Activated CD4-positive, alpha-beta T cell treated with anti-CD3 and anti-CD28 coated beads, Interleukin-10, Interleukin-2, amounts not matched to agents 100 ng/mL and 50 ng/mL, durations not matched to agents 16 hours and 8 hours (primary cell): ENCODE measurements at regions not wholly inside any gene's neighbourhood (a gene's known extent, or its start where the extent isn't known, plus 50 kb on each side); places are given as distances from the start of the nearest gene placed in this dataset.
"Not testable (repeated sequence)": the region's sequence is repeated elsewhere in the genome, so short reads cannot be mapped to it uniquely, and the experiment has no call there.

Experiments used
- DNase-seq: peaks from one replicate; pipeline ENCODE4 v3.0.0-alpha.2; 2020

DNA sequence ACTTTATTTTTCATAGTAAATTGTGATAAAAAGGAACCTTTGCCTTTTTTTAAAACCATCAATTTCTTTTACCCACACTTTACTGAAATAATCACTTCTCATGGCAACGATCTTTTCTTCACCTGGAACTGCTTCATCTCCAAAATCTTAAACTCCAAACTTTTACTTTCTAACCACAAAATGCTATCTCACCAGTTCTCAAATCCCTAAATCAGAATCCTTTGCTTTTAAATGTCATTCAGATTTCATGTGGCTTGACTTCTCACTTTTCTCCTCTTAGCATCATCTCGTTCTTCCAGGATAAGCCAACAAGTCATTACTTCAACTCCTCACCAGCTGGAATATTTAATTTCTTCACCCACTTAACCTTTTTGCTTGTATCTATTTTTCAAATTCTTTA is 284.3 kb upstream of the RASGEF1B start:
- DNase-seq = no peak

GRCh38 chr4:81754169-81754568 is 282.5 kb upstream of the RASGEF1B start:
- no peak for DNase-seq

DNA sequence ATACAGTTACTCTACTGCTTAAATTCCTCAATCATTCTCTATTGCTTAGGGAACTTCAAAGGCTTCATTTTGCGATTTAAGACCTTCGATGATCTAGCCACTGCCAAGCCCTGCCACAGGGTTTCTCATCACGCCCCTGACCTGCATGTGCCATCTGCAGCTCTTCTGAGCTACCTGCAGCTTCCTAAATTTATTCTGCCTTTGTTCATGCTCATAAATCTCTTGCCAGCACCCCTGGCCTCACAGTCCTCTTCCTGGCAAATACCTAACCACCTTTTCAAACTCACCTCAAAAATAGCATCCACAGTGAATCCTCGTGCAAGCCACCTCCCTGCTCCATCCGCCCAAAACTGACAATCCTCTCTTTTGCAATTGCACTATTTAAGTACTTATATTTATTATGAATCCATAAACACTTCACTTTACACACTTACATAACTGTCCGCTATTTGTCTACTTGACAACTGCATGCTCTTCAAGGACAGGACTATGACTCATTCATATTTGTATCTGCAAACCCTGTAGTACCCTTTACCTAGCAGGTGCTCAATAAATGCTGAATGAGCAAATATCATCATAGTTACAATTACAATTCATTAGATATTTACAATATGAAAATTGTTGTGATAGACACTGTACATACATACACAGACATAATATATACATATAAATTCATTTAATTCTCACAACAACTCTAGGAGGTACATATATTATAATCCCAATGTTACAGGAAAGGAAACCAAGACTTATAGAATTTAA is 280.0 kb upstream of the RASGEF1B start:
- DNase-seq = no peak

- DNase-seq = no peak
Measured at GRCh38 chr4:81747242-81747930, 275.7 kb upstream of the RASGEF1B start.

GRCh38 chr4:81746773-81747172 is 275.1 kb upstream of the RASGEF1B start:
- no peak for DNase-seq

GRCh38 chr4:81746071-81746470 is 274.4 kb upstream of the RASGEF1B start:
- no peak for DNase-seq

DNA sequence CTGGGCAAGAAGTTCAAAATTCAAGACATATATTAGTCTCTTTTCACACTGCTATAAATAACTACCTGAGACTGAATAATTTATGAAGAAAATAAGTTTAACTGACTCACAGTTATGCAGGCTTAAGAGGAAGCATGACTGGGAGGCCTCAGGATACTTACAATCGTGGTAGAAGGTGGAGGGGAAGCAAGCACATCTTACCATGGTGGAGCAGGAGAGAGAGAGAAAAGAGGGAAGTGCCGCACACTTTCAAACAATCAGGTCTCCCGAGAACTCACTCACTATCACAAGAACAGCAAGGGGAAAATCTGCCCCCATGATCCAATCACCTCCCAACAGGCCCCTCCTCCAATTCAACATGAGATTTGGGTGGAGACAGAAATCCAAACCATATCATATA is 273.3 kb upstream of the RASGEF1B start:
- DNase-seq = no peak

GRCh38 chr4:81743731-81744435 is 272.2 kb upstream of the RASGEF1B start:
- DNase-seq = no peak

GRCh38 chr4:81740487-81740886 is 268.8 kb upstream of the RASGEF1B start:
- DNase-seq = no peak

GRCh38 chr4:81738891-81739290 is 267.2 kb upstream of the RASGEF1B start:
- no peak for DNase-seq

DNA sequence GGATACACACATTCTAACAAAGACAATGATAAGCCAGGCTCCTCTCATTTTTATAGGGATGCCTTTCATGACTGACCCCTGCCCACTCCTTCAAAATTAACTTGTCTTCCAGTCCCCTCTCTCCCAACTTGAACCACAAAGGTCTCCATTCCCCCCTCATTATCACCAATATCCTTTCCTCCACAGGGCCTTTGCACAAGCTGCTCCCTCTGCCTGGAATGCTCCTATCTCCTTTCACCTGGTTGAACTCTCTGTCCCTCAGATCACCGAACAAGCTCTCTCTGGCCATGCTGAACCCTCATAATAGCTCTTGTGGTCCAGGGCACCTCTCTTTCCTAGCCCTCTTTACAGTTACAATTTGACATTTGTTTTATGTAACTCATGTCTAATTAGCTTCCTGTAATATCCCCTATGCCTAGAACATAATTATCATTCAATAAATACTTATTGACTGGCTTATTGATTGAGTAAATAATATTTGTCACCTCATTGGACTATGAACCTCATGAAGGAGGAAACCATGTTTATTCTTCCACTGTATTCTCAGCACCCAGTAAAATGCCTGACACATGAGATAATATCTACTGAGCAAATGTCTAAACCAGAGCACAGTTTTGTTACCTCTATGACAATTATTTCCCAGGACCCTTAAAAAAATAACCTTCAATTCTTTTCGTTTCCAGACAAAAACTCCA is 266.3 kb upstream of the RASGEF1B start:
- no peak for DNase-seq

GRCh38 chr4:81736324-81736723 is 264.6 kb upstream of the RASGEF1B start:
- no peak for DNase-seq

DNA sequence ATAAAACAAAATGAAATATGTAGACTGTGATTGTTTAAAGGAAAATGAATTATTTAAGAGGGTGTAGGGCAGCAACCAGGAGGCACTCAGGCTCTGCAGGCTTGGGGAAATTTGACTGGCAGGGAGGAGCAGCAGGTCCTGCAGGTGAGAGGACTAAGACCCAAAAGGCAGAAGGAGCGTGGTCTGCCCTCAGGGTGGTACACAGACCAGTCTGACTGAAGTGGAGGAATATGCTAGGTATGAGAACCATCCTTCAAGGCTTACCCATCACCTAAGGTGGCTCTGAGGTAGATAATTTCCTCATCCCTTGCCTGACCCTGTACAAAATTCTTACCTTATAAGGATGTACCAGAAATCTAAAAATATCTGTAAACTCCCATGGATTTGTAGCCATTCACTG is 261.3 kb upstream of the RASGEF1B start:
- DNase-seq = no peak

DNA sequence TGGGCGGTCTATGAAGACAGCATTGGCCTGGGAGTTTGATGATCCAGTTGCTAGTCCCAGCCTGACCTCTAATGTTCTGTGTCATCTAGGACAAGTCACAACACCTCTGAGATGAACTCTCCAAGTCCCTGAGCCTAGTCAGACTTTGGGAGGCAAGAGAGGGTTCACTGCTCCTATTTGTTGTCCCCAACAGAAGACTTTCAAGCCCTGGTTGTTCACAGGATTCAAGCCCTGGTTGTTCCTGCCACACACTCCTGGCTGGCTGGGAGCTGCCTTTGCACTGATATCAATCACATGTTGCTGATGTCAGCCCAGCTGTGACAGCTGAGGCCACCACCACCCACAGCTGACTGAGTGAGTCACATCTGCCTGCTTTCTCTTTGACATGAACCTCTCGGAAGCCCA is 253.2 kb upstream of the RASGEF1B start:
- DNase-seq = peak; percentile 78

DNA sequence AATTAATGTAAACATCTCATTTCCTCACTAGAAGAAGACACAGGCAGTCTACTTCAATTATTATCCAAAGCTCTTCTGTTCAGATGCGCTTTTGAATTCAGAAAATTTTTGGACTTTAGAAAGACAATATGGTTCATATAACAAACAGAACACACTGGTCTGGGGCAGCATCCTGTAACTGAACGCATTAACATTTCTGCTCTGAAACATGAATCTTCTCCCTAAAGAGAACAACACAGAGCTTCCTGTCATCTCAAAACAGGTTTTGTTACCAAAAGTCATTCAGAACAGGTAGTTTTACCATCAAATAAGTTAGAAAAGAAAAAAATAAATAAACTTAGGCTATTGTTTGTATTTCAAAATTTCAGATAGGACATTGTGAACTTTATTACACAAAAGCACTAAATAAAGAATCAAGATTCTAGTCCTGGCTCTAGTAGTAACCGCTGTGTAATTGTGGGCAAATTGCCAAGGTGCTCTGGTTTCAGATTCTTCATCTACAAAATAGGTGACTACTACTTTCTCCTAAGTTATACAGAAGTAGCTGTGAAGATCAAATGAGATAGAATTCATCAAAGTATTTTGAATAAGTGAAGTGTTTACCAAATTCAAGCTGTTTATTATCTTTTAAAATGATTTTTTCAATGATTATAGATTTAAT is 252.3 kb upstream of the RASGEF1B start:
- no peak for DNase-seq

DNA sequence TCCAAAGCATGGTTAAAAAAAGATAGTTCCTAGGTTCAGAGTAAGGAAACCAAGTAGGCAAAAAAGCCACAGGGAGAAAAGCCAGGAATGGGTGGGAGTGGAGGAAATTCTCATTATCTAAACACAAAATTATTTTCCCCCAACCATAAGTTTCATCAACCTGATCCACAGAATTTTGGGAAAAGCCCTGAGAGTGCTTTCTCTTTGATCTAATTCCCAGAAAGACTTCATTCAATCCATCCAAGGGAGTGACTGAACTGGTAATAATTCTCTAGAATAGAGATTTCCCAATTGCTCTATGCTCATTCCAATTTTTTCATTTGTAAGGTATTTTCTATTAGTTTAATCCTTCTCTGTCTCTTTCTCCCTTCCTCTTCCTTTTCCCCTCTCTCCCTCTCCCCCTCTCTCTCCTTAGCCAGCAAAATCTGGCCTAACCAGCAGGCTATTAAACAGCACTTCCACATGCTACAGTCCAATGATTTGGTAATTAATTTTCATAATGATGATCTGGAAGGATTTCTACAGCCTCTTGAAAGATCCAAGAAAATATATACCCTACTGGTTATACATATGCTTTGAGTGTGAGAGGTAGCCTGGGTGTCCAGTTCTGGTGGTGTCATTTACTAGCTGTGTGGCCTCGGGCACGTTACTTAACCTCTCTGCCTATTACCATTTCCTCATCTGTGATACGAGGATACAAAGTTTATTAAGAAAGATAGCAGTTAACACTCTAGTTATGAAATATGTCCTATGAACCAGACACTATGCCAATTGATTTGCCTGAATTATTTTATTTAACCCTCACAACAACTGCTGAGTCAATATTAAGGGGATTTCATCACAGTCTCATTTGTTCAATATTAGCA is 251.5 kb upstream of the RASGEF1B start:
- no peak for DNase-seq

GRCh38 chr4:81722290-81722851 is 250.7 kb upstream of the RASGEF1B start:
- DNase-seq = no peak

DNA sequence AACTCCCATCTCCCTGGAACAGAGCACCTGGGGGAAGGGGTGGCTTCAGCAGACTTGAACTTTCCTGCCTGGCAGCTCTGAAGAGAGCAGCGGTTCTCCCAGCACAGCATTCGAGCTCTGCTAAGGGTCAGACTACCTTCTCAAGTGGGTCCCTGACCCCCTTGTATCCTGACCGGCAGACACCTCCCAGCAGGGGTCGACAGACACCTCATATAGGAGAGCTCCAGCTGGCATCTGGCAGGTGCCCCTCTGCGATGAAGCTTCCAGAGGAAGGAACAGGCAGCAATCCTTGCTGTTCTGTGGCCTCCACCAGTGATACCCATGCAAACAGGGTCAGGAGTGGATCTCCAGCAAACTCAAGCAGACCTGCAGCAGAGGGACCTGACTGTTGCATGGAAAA is 244.1 kb upstream of the RASGEF1B start:
- no peak for DNase-seq

- DNase-seq = not testable (repeated sequence)
Measured at GRCh38 chr4:81715357-81715756, 243.7 kb upstream of the RASGEF1B start.

GRCh38 chr4:81714291-81714690 is 242.6 kb upstream of the RASGEF1B start:
- no peak for DNase-seq

DNA sequence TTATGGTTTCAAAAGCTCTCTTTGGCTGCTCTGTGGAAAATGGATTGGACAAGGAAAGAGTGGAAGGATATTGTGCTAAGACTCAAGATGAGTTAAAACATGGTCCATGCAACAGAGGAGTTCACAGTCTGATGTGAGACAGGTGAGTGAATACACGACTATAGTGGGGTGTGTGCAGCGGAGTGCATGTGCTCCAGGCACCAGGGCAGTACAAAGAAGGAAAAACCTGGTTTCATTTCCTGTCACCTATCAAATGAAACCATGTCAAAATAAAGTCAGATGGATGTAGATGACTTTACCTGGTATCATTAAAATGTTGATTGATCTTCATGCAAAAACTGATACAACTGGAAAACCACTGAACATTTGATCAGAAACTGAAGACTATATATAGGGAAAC is 241.0 kb upstream of the RASGEF1B start:
- no peak for DNase-seq
